ENCODE measurements at regions not wholly inside any gene's neighbourhood (a gene's known extent, or its start where the extent isn't known, plus 50 kb on each side); places are given as distances from the start of the nearest gene placed in this dataset.

- no peak for TF ChIP-seq CTCF (IDR thresholded peaks at IDR 0.05; ENCODE audit: low read depth, low read length)
- TF ChIP-seq POLR2A (IDR thresholded peaks at IDR 0.05; ENCODE audit: extremely low read depth, insufficient read length) = no peak
- TF ChIP-seq, protein P1, sequence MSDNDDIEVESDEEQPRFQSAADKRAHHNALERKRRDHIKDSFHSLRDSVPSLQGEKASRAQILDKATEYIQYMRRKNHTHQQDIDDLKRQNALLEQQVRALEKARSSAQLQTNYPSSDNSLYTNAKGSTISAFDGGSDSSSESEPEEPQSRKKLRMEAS (IDR thresholded peaks at IDR 0.05; ENCODE audit: low read depth, low read length) = no peak
Observed at GRCh38 chr2:122183890-122184289, 428.4 kb downstream of the TSN start.
